Mesenchymal stem cell (in vitro differentiated cells and primary cell): ENCODE measurements at regions not wholly inside any gene's neighbourhood (a gene's known extent, or its start where the extent isn't known, plus 50 kb on each side); places are given as distances from the start of the nearest gene placed in this dataset.

Experiments
- DNase-seq: peaks from one replicate; pipeline ENCODE4 v3.0.0-alpha.2; 2013
- H2AFZ ChIP-seq: one replicate; pipeline ENCODE4 v1.6.1; 2013; ENCODE audit warnings: low read depth, mild to moderate bottlenecking, control low read depth, inconsistent platforms, low read length, moderate library complexity
- H2AK5ac ChIP-seq: 2 replicates; pipeline ENCODE4 v1.6.1; 2013; ENCODE audit warnings: low read length, moderate library complexity, mild to moderate bottlenecking, inconsistent platforms; ENCODE audit not compliant: severe bottlenecking
- H2BK120ac ChIP-seq: one replicate; pipeline ENCODE4 v1.6.1; 2013; ENCODE audit warnings: low read depth, mild to moderate bottlenecking, inconsistent platforms, low read length, moderate library complexity
- H2BK12ac ChIP-seq, 2 experiments: one replicate each; pipeline ENCODE4 v1.6.1; 2013; ENCODE audit warnings: inconsistent platforms in 2 of 2, low read length in 2 of 2, mild to moderate bottlenecking in 2 of 2, moderate library complexity in 2 of 2, control low read depth in 1 of 2
- H2BK15ac ChIP-seq: one replicate; pipeline ENCODE4 v1.6.1; 2013; ENCODE audit warnings: mild to moderate bottlenecking, low read depth, inconsistent platforms; ENCODE audit not compliant: poor library complexity, severe bottlenecking
- H2BK5ac ChIP-seq: 2 replicates; pipeline ENCODE4 v1.6.1; 2013; ENCODE audit warnings: low read depth, mild to moderate bottlenecking, low read length, control low read depth, inconsistent platforms; ENCODE audit not compliant: poor library complexity, severe bottlenecking
- H3K14ac ChIP-seq, 2 experiments: one replicate each; pipeline ENCODE4 v1.6.1; 2013; ENCODE audit warnings: inconsistent platforms in 2 of 2, low read length in 2 of 2, control low read depth in 1 of 2, mild to moderate bottlenecking in 1 of 2, moderate library complexity in 1 of 2
- H3K18ac ChIP-seq, 2 experiments: one replicate each; pipeline ENCODE4 v1.6.1; 2013; ENCODE audit warnings: inconsistent platforms in 2 of 2, low read length in 2 of 2, control low read depth in 1 of 2, low read depth in 1 of 2, mild to moderate bottlenecking in 1 of 2
- H3K23ac ChIP-seq, 2 experiments: one replicate each; pipeline ENCODE4 v1.6.1; 2013; ENCODE audit warnings: inconsistent platforms in 2 of 2, low read length in 2 of 2, mild to moderate bottlenecking in 2 of 2, moderate library complexity in 2 of 2, control low read depth in 1 of 2
- H3K27ac ChIP-seq: 2 replicates; pipeline ENCODE4 v1.5.1; 2013; ENCODE audit warnings: mild to moderate bottlenecking, moderate library complexity, low read length, control low read depth, inconsistent platforms; ENCODE audit not compliant: poor library complexity, severe bottlenecking
- H3K27me3 ChIP-seq, 2 experiments: 2 replicates each; pipeline versions ENCODE4 v1.6.1 to v1.7.0; 2013; ENCODE audit warnings: low read length in 2 of 2, mild to moderate bottlenecking in 2 of 2, moderate library complexity in 2 of 2, control low read depth in 1 of 2, inconsistent platforms in 1 of 2; ENCODE audit not compliant: control insufficient read depth in 1 of 2, insufficient read depth in 1 of 2
- H3K36me3 ChIP-seq, 2 experiments: 2 replicates each; pipeline versions ENCODE4 v1.6.1 to v1.7.0; 2013; ENCODE audit warnings: low read length in 2 of 2, control low read depth in 1 of 2, inconsistent platforms in 1 of 2, low read depth in 1 of 2, mild to moderate bottlenecking in 1 of 2; ENCODE audit not compliant: insufficient read depth in 2 of 2, control insufficient read depth in 1 of 2
- H3K4ac ChIP-seq, 2 experiments: one replicate each; pipeline ENCODE4 v1.6.1; 2013; ENCODE audit warnings: inconsistent platforms in 2 of 2, low read length in 2 of 2, mild to moderate bottlenecking in 2 of 2, moderate library complexity in 2 of 2, control low read depth in 1 of 2, low read depth in 1 of 2
- H3K4me1 ChIP-seq: 2 replicates; pipeline ENCODE4 v1.6.1; 2013; ENCODE audit warnings: low read depth, low read length, control low read depth; ENCODE audit not compliant: control insufficient read depth, insufficient read depth
- H3K4me2 ChIP-seq: 2 replicates; pipeline ENCODE4 v1.6.1; 2013; ENCODE audit warnings: low read length, mild to moderate bottlenecking, inconsistent platforms; ENCODE audit not compliant: poor library complexity, severe bottlenecking
- H3K4me3 ChIP-seq, 2 experiments: 2 replicates each; pipeline versions ENCODE4 v1.5.1 to v1.7.0; 2013; ENCODE audit warnings: low read length in 2 of 2, mild to moderate bottlenecking in 2 of 2, control low read depth in 1 of 2, low read depth in 1 of 2; ENCODE audit not compliant: insufficient read depth in 1 of 2
- H3K79me1 ChIP-seq: replicated peaks from 2 replicates; pipeline ENCODE4 v1.6.1; 2013; ENCODE audit warnings: mild to moderate bottlenecking, control low read depth, low read length, inconsistent platforms; ENCODE audit not compliant: poor library complexity, severe bottlenecking
- H3K9ac ChIP-seq: 2 replicates; pipeline ENCODE4 v1.7.0; 2013; ENCODE audit warnings: mild to moderate bottlenecking, low read length, moderate library complexity
- H3K9me3 ChIP-seq: 2 replicates; pipeline ENCODE4 v1.7.0; 2013; ENCODE audit warnings: mild to moderate bottlenecking, low read length; ENCODE audit not compliant: control insufficient read depth
- H4K8ac ChIP-seq: one replicate; pipeline ENCODE4 v1.6.1; 2013; ENCODE audit warnings: inconsistent platforms, mild to moderate bottlenecking, low read length, moderate library complexity
- H4K91ac ChIP-seq: one replicate; pipeline ENCODE4 v1.6.1; 2013; ENCODE audit warnings: mild to moderate bottlenecking, low read length, inconsistent platforms
- WGBS: methylation state at CpG from one replicate; pipeline ENCODE4 v1.1.7; 2013; ENCODE audit warnings: mixed read lengths; 5-methylcytosine and 5-hydroxymethylcytosine counted together

- Histone ChIP-seq H3K79me1 (no peaks in the 10 kb centered on the region), H3K4me1 (no peaks in the 10 kb centered on the region), H3K36me3 (no peaks in the 10 kb centered on the region), H2AK5ac (no peak overlapping the region), H2BK15ac (no peak overlapping the region), H3K9ac (no peak overlapping the region), H3K27ac (no peak overlapping the region), H2BK120ac (no peak overlapping the region), H3K27me3 (no peaks in the 10 kb centered on the region), H2AFZ (no peak overlapping the region), H4K8ac (no peak overlapping the region), H4K91ac (no peak overlapping the region), H3K4ac (no peak overlapping the region), H3K23ac (no peak overlapping the region), H2BK12ac (no peak overlapping the region), H3K4me3 (no peak overlapping the region), H3K9me3 (no peaks in the 10 kb centered on the region), H3K18ac (no peak overlapping the region), H3K4me2 (no peak overlapping the region), H2BK5ac (no peak overlapping the region), H3K14ac (no peak overlapping the region)
- 93% methylated on average over 4 of the region's 6 CpGs for WGBS
- DNase-seq, result no peak
Observed at GRCh38 chr4:74858921-74859562, 64.7 kb upstream of the BTC start.

DNA sequence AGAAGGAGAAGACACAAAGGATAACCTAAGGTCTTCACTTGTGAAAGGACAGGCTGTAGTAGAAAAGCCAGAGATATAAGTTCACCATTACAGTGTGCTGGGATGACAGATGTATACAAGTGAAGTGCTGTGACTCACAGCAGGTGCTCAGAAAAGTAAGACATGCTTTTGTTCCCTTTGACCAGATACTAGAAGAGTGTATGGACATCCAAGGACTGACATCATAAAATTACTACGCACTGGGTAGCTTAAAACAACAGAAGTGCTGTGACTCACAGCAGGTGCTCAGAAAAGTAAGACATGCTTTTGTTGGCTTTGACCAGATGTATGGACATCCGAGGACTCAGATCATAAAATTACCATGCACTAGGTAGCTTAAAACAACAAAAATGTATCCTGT lies 61.6 kb upstream of the BTC start:
- no peak for DNase-seq
- Histone ChIP-seq H2BK120ac (no peak overlapping the region), H4K8ac (no peak overlapping the region), H2AFZ (no peak overlapping the region), H3K18ac (no peak overlapping the region), H3K79me1 (no peaks in the 10 kb centered on the region), H3K27ac (no peak overlapping the region), H3K23ac (no peak overlapping the region), H3K36me3 (no peaks in the 10 kb centered on the region), H3K4me3 (no peak overlapping the region), H3K9me3 (peaks cover 5% of the 10 kb centered on the region), H4K91ac (no peak overlapping the region), H3K4me2 (no peak overlapping the region), H2BK12ac (no peak overlapping the region), H3K14ac (no peak overlapping the region), H3K27me3 (no peaks in the 10 kb centered on the region), H2BK15ac (no peak overlapping the region), H2AK5ac (no peak overlapping the region), H3K4ac (no peak overlapping the region), H2BK5ac (no peak overlapping the region), H3K4me1 (no peaks in the 10 kb centered on the region), H3K9ac (no peak overlapping the region)
- WGBS, result 78% methylated on average over 2 of the region's 2 CpGs

GRCh38 chr4:74848774-74849173 lies 54.5 kb upstream of the BTC start:
- Histone ChIP-seq H3K18ac (no peak overlapping the region), H3K9ac (no peak overlapping the region), H4K8ac (no peak overlapping the region), H3K4ac (no peak overlapping the region), H4K91ac (no peak overlapping the region), H3K27ac (no peak overlapping the region), H2BK5ac (no peak overlapping the region), H3K4me2 (no peak overlapping the region), H2BK120ac (no peak overlapping the region), H3K14ac (no peak overlapping the region), H2BK12ac (no peak overlapping the region), H2AFZ (no peak overlapping the region), H3K4me1 (no peaks in the 10 kb centered on the region), H3K27me3 (peaks cover 0 to 6% of the 10 kb centered on the region in 2 experiments), H3K79me1 (no peaks in the 10 kb centered on the region), H3K36me3 (no peaks in the 10 kb centered on the region), H2AK5ac (no peak overlapping the region), H3K23ac (no peak overlapping the region), H2BK15ac (no peak overlapping the region), H3K4me3 (no peak overlapping the region), H3K9me3 (peaks cover 13% of the 10 kb centered on the region)
- no peak for DNase-seq
- WGBS, result 87% methylated on average over 3 of the region's 4 CpGs

DNA sequence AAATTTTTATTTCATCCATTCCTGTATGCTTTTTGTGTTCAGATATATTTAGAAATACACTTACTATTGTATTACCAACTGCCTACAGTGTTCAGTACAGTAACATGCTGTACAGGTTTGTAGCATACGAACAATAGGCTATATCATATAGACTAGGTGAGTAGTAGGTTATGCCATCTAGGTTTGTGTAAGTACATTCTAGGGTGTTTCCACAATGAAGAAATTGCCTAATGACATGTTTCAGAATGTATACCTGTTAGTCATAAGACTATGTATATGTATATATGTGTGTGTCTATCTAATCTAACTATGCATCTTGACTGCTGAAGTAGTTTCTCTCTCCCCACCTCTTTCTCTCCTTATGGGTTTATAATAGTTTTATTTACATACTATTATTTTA lies 51.5 kb upstream of the BTC start:
- Histone ChIP-seq H2BK120ac (no peak overlapping the region), H3K4me3 (no peak overlapping the region)

More for the DNA sequence above, 51.5 kb upstream of the BTC start:
- 100% methylated on average over 1 of the region's 1 CpG for WGBS
- H2AFZ ChIP-seq, result no peak overlapping the region
- no peak overlapping the region for H3K23ac ChIP-seq
- DNase-seq, result no peak
- H2BK12ac ChIP-seq, result no peak overlapping the region
- H2AK5ac ChIP-seq, result no peak overlapping the region
- H3K9ac ChIP-seq, result no peak overlapping the region
- no peaks in the 10 kb centered on the region for H3K4me1 ChIP-seq
- no peak overlapping the region for H3K4me2 ChIP-seq
- no peaks in the 10 kb centered on the region for H3K79me1 ChIP-seq
- peaks cover 7% of the 10 kb centered on the region for H3K9me3 ChIP-seq
- H3K14ac ChIP-seq, result no peak overlapping the region
- H2BK5ac ChIP-seq, result no peak overlapping the region
- no peak overlapping the region for H3K27ac ChIP-seq
- H4K8ac ChIP-seq, result no peak overlapping the region
- peaks cover 0 to 6% of the 10 kb centered on the region in 2 experiments for H3K27me3 ChIP-seq
- H3K18ac ChIP-seq, result no peak overlapping the region
- H3K4ac ChIP-seq, result no peak overlapping the region
- no peak overlapping the region for H4K91ac ChIP-seq
- no peak overlapping the region for H2BK15ac ChIP-seq
- H3K36me3 ChIP-seq, result no peaks in the 10 kb centered on the region
